GM11168 (cell line): ENCODE measurements at regions not wholly inside any gene's neighbourhood (a gene's known extent, or its start where the extent isn't known, plus 50 kb on each side); places are given as distances from the start of the nearest gene placed in this dataset.

ENCODE experiments used
- in situ Hi-C: fragments of 300-500 bp; cut with MboI; formaldehyde crosslinking; loops from one replicate; pipeline ENCODE4 v1.12.0; 2022; ENCODE audit warnings: low sequenced_read_pairs; ENCODE audit not compliant: unreplicated experiment

GRCh38 chr5:88490874-88491273, 222.2 kb upstream of the TMEM161B start:
- in situ Hi-C loops: no loop called here

GRCh38 chr5:88489364-88489763, 220.7 kb upstream of the TMEM161B start:
- in situ Hi-C loops: no loop called here

GRCh38 chr5:88488561-88488960, 219.9 kb upstream of the TMEM161B start:
- in situ Hi-C loops: no loop called here

GRCh38 chr5:88488130-88488529, 219.5 kb upstream of the TMEM161B start:
- in situ Hi-C loops: no loop called here

GRCh38 chr5:88487066-88487465, 218.4 kb upstream of the TMEM161B start:
- in situ Hi-C loops: no loop called here

- in situ Hi-C loops: no loop called here
Observed at GRCh38 chr5:88486431-88486830, 217.8 kb upstream of the TMEM161B start.

GRCh38 chr5:88485531-88485930, 216.9 kb upstream of the TMEM161B start:
- in situ Hi-C loops: no loop called here

GRCh38 chr5:88483964-88484672, 215.5 kb upstream of the TMEM161B start:
- in situ Hi-C loops: no loop called here

- in situ Hi-C loops: no loop called here
Observed at GRCh38 chr5:88480801-88481499, 212.3 kb upstream of the TMEM161B start.

- in situ Hi-C loops: no loop called here
Observed at GRCh38 chr5:88480245-88480644, 211.6 kb upstream of the TMEM161B start.

GRCh38 chr5:88474574-88474973, 205.9 kb upstream of the TMEM161B start:
- in situ Hi-C loops: loop anchor here (5.0 kb wide), 1 partner anchor 107 kb away; no protein-coding TSS in a partner anchor

- in situ Hi-C loops: loop anchor here (5.0 kb wide), 1 partner anchor 103 kb away; no protein-coding TSS in a partner anchor
Observed at GRCh38 chr5:88470745-88471144, 202.1 kb upstream of the TMEM161B start.

GRCh38 chr5:88459971-88460370, 191.3 kb upstream of the TMEM161B start:
- in situ Hi-C loops: no loop called here

- in situ Hi-C loops: no loop called here
Observed at GRCh38 chr5:88452820-88453219, 184.2 kb upstream of the TMEM161B start.

GRCh38 chr5:88450239-88450638, 181.6 kb upstream of the TMEM161B start:
- in situ Hi-C loops: no loop called here

GRCh38 chr5:88438006-88438405, 169.4 kb upstream of the TMEM161B start:
- in situ Hi-C loops: no loop called here

- in situ Hi-C loops: no loop called here
Observed at GRCh38 chr5:88436290-88436689, 167.6 kb upstream of the TMEM161B start.

GRCh38 chr5:88428633-88429032, 160.0 kb upstream of the TMEM161B start:
- in situ Hi-C loops: no loop called here

GRCh38 chr5:88426441-88426840, 157.8 kb upstream of the TMEM161B start:
- in situ Hi-C loops: no loop called here

GRCh38 chr5:88425124-88425523, 156.5 kb upstream of the TMEM161B start:
- in situ Hi-C loops: no loop called here

GRCh38 chr5:88419931-88420330, 151.3 kb upstream of the TMEM161B start:
- in situ Hi-C loops: no loop called here

- in situ Hi-C loops: no loop called here
Observed at GRCh38 chr5:88407341-88407740, 138.7 kb upstream of the TMEM161B start.
